ENCODE measurements at regions not wholly inside any gene's neighbourhood (a gene's known extent, or its start where the extent isn't known, plus 50 kb on each side); places are given as distances from the start of the nearest gene placed in this dataset.

GRCh38 chr18:56319953-56320352 lies 318.4 kb downstream of the TXNL1 start:
- no peak for ATAC-seq
- Histone ChIP-seq H3K4me1 (ENCODE audit: low read depth) (no peaks in the 10 kb centered on the region), H3K36me3 (ENCODE audit: low read depth) (no peaks in the 10 kb centered on the region), H3K4me3 (no peak overlapping the region), H3K9me3 (no peaks in the 10 kb centered on the region)
- intact Hi-C loops (cut with DNase I, micrococcal nuclease) = no loop called here
- DNase-seq = no peak
- no peak for TF ChIP-seq CTCF (IDR thresholded peaks at IDR 0.05)

GRCh38 chr18:56316727-56317126 lies 321.7 kb downstream of the TXNL1 start:
- DNase-seq (no peak), ATAC-seq (no peak)
- no peaks in the 10 kb centered on the region for H3K36me3 ChIP-seq (ENCODE audit: low read depth)
- H3K4me1 ChIP-seq (ENCODE audit: low read depth) = no peaks in the 10 kb centered on the region
- H3K9me3 ChIP-seq = no peaks in the 10 kb centered on the region
- no peak overlapping the region for H3K4me3 ChIP-seq
- intact Hi-C loops (cut with DNase I, micrococcal nuclease) = no loop called here
- no peak for TF ChIP-seq CTCF (IDR thresholded peaks at IDR 0.05)

- Histone ChIP-seq H3K4me3 (no peak overlapping the region), H3K4me1 (ENCODE audit: low read depth) (no peaks in the 10 kb centered on the region), H3K36me3 (ENCODE audit: low read depth) (no peaks in the 10 kb centered on the region), H3K9me3 (no peaks in the 10 kb centered on the region)
- TF ChIP-seq CTCF (IDR thresholded peaks at IDR 0.05) = no peak
- DNase-seq (no peak), ATAC-seq (no peak)
- intact Hi-C loops (cut with DNase I, micrococcal nuclease) = no loop called here
Observed at GRCh38 chr18:56315363-56315762, 323.0 kb downstream of the TXNL1 start.

- TF ChIP-seq CTCF (IDR thresholded peaks at IDR 0.05) = no peak
- DNase-seq (no peak), ATAC-seq (no peak)
- Histone ChIP-seq H3K36me3 (ENCODE audit: low read depth) (no peaks in the 10 kb centered on the region), H3K4me3 (no peak overlapping the region), H3K4me1 (ENCODE audit: low read depth) (no peaks in the 10 kb centered on the region), H3K9me3 (no peaks in the 10 kb centered on the region)
- intact Hi-C loops (cut with DNase I, micrococcal nuclease) = no loop called here
Observed at GRCh38 chr18:56314396-56314795, 324.0 kb downstream of the TXNL1 start.

- no peak for TF ChIP-seq CTCF (IDR thresholded peaks at IDR 0.05)
- no peak for DNase-seq
- ATAC-seq = no peak
- Histone ChIP-seq H3K9me3 (no peaks in the 10 kb centered on the region), H3K4me1 (ENCODE audit: low read depth) (no peaks in the 10 kb centered on the region), H3K36me3 (ENCODE audit: low read depth) (no peaks in the 10 kb centered on the region), H3K4me3 (no peak overlapping the region)
- intact Hi-C loops (cut with DNase I, micrococcal nuclease) = no loop called here
Observed at GRCh38 chr18:56312551-56313335, 325.6 kb downstream of the TXNL1 start.

All from mucosa of descending colon (tissue), 3 donors.